PC-3 (cell line): ENCODE measurements at regions not wholly inside any gene's neighbourhood (a gene's known extent, or its start where the extent isn't known, plus 50 kb on each side); places are given as distances from the start of the nearest gene placed in this dataset.

ENCODE experiments used
- EZH2 ChIP-seq: fragments of 300-600 bp; sonication (generic); IDR thresholded peaks from one replicate; pipeline ENCODE4 v1.6.1; 2017; ENCODE audit warnings: antibody characterized with exemption, mild to moderate bottlenecking, low read length; ENCODE audit not compliant: unreplicated experiment
- EZH2phosphoT487 ChIP-seq: fragments of 300-600 bp; sonication (generic); IDR thresholded peaks from 2 replicates; pipeline ENCODE4 v1.6.1; 2018; ENCODE audit warnings: mild to moderate bottlenecking, antibody characterized with exemption, low read length, borderline replicate concordance
- TF ChIP-seq, protein P1 (sequence below): fragments of 300-600 bp; sonication (generic); conservative IDR thresholded peaks from 2 replicates; pipeline ENCODE4 v1.5.1; 2017; ENCODE audit warnings: antibody characterized with exemption, low read depth, mild to moderate bottlenecking, low read length

DNA sequence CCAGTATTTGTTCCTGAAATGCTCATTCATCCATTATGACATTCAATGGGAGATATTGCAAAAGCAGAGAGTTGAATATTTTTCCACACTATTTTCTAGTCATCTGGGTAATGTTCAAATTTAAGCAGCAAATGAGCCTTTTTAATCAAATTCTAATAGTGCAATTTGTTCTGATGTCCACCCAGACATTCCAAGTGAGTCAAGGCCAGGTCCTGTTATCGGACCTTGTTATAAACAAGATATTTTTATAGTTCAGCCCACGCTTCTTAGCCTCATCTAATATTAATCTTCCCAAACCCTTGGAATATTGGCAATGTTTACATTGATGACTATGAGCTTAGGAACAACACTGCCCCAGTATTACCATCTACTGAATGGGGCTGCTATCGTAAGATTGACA, 500.1 kb upstream of the PHF14 start:
- TF ChIP-seq, protein P1, sequence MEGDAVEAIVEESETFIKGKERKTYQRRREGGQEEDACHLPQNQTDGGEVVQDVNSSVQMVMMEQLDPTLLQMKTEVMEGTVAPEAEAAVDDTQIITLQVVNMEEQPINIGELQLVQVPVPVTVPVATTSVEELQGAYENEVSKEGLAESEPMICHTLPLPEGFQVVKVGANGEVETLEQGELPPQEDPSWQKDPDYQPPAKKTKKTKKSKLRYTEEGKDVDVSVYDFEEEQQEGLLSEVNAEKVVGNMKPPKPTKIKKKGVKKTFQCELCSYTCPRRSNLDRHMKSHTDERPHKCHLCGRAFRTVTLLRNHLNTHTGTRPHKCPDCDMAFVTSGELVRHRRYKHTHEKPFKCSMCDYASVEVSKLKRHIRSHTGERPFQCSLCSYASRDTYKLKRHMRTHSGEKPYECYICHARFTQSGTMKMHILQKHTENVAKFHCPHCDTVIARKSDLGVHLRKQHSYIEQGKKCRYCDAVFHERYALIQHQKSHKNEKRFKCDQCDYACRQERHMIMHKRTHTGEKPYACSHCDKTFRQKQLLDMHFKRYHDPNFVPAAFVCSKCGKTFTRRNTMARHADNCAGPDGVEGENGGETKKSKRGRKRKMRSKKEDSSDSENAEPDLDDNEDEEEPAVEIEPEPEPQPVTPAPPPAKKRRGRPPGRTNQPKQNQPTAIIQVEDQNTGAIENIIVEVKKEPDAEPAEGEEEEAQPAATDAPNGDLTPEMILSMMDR = no peak
- TF ChIP-seq EZH2 (no peak), EZH2phosphoT487 (no peak)
